ENCODE measurements at regions not wholly inside any gene's neighbourhood (a gene's known extent, or its start where the extent isn't known, plus 50 kb on each side); places are given as distances from the start of the nearest gene placed in this dataset.
"Not testable (repeated sequence)": the region's sequence is repeated elsewhere in the genome, so short reads cannot be mapped to it uniquely, and the experiment has no call there.

DNA sequence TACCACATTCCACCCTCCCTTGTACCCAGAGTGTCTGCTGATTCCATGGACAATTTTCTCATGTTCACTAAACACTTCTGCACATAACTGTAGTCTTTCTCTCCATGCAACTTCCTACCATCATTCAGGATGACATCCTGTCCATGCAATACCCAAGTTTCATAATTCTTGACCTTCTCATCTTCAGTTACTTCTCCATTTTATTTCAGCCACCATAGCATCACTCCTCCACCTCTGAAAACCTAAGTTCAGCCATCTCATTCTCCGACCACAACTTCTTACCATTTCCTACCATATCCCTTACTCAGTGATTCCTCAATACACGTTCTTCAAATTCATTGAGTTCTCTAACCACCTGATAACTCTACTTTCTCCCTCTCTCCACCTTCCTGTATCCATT, 216.5 kb upstream of the TENT5A start:
- no peak for DNase-seq (ENCODE audit: low spot score)
- TF ChIP-seq, protein P1, sequence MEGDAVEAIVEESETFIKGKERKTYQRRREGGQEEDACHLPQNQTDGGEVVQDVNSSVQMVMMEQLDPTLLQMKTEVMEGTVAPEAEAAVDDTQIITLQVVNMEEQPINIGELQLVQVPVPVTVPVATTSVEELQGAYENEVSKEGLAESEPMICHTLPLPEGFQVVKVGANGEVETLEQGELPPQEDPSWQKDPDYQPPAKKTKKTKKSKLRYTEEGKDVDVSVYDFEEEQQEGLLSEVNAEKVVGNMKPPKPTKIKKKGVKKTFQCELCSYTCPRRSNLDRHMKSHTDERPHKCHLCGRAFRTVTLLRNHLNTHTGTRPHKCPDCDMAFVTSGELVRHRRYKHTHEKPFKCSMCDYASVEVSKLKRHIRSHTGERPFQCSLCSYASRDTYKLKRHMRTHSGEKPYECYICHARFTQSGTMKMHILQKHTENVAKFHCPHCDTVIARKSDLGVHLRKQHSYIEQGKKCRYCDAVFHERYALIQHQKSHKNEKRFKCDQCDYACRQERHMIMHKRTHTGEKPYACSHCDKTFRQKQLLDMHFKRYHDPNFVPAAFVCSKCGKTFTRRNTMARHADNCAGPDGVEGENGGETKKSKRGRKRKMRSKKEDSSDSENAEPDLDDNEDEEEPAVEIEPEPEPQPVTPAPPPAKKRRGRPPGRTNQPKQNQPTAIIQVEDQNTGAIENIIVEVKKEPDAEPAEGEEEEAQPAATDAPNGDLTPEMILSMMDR (IDR thresholded peaks at IDR 0.05; ENCODE audit: extremely low read depth, missing control alignments), result no peak

DNA sequence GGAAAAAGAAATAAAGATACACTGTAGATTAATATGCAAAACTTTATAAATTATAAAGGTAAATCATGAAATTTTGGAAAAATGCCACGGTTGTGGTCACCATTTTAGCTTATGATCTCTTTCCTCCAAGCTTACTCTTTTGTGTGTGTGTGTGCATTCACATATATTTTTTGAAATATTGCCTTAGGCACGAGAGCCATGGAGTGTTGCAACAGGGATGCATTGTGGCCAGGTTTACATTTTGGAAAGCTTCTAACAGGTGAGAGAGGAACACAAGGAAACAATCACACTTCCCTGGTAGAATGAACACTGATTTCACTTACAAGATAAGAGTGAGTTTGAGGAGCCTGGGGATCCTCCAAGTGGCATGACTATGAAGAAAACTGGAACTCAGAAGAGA, 214.5 kb upstream of the TENT5A start:
- TF ChIP-seq, protein P1 (IDR thresholded peaks at IDR 0.05; ENCODE audit: extremely low read depth, missing control alignments), result no peak
- DNase-seq (ENCODE audit: low spot score), result no peak

- no peak for DNase-seq (ENCODE audit: low spot score)
- TF ChIP-seq, protein P1 (IDR thresholded peaks at IDR 0.05; ENCODE audit: extremely low read depth, missing control alignments), result no peak
These were observed 209.7 kb upstream of the TENT5A start for GRCh38 chr6:81962198-81962597.

- no peak for DNase-seq (ENCODE audit: low spot score)
- TF ChIP-seq, protein P1 (IDR thresholded peaks at IDR 0.05; ENCODE audit: extremely low read depth, missing control alignments), result no peak
These were observed 198.4 kb upstream of the TENT5A start for GRCh38 chr6:81950877-81951276.

- TF ChIP-seq, protein P1 (IDR thresholded peaks at IDR 0.05; ENCODE audit: extremely low read depth, missing control alignments), result no peak
- DNase-seq (ENCODE audit: low spot score), result no peak
These were observed 196.4 kb upstream of the TENT5A start for GRCh38 chr6:81948861-81949260.

DNA sequence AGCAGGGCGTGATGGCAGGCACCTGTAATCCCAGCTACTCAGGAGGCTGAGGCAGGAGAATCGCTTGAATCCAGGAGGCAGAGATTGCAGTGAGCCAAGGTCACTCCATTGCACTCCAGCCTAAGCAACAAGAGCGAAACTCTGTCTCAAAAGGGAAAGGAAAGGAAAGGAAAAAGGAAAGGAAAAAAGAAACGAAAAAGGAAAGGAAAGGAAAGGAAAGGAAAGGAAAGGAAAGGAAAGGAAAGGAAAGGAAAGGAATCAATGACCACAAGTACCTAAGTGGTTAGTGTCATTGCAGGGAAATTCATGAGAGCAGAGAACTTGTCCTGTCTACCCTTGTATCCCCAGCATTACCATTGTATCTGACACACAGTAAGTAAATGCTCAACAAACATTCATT, 195.7 kb upstream of the TENT5A start:
- DNase-seq (ENCODE audit: low spot score), result not testable (repeated sequence)

DNA sequence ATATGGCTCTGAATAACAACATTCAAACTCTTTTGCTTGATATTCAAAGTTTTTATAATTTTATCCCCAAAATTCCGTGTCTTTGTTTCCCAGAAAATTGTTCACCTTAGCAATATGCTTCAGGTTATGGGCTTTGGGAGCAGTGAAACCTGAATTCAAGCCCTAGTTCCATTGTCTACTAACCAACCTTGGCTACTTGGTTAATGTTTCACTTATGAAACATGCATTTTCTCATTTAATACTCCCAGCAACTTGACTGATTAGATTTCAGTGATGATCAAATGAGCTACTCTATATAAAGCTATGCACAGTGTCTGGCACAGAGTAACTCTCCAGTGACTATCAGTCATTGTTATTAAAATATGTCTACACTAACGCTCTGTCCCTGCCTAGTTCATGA, 192.2 kb upstream of the TENT5A start:
- TF ChIP-seq, protein P1 (IDR thresholded peaks at IDR 0.05; ENCODE audit: extremely low read depth, missing control alignments), result no peak
- DNase-seq (ENCODE audit: low spot score), result no peak

GRCh38 chr6:81942842-81943241, 190.4 kb upstream of the TENT5A start:
- DNase-seq (ENCODE audit: low spot score), result not testable (repeated sequence)

GRCh38 chr6:81942067-81942370, 189.5 kb upstream of the TENT5A start:
- DNase-seq (ENCODE audit: low spot score), result no peak
- TF ChIP-seq, protein P1 (IDR thresholded peaks at IDR 0.05; ENCODE audit: extremely low read depth, missing control alignments), result no peak

Data from GM20000 (cell line).